Brain microvascular endothelial cell (primary cell): ENCODE measurements at regions not wholly inside any gene's neighbourhood (a gene's known extent, or its start where the extent isn't known, plus 50 kb on each side); places are given as distances from the start of the nearest gene placed in this dataset.

ENCODE experiments used
- DNase-seq: peaks from one replicate; pipeline ENCODE4 v3.0.0-alpha.2; 2020
- H3K27ac ChIP-seq: fragments of 250-450 bp; sonication (Bioruptor Pico); 2 replicates; pipeline ENCODE4 v1.5.1; 2020; ENCODE audit warnings: mild to moderate bottlenecking, moderate library complexity
- H3K27me3 ChIP-seq: fragments of 250-450 bp; sonication (Bioruptor Pico); replicated peaks from 2 replicates; pipeline ENCODE4 v1.5.1; 2020; ENCODE audit warnings: mild to moderate bottlenecking
- H3K36me3 ChIP-seq: fragments of 250-450 bp; sonication (Bioruptor Pico); replicated peaks from 2 replicates; pipeline ENCODE4 v1.5.1; 2020; ENCODE audit warnings: mild to moderate bottlenecking
- H3K4me3 ChIP-seq: 2 replicates; pipeline ENCODE4 v1.5.1; 2011; ENCODE audit warnings: low read depth, mild to moderate bottlenecking, control low read depth, low read length, moderate library complexity
- in situ Hi-C: cut with HindIII; loops from 2 replicates; pipeline ENCODE4 v1.10.0; 2017; ENCODE audit warnings: low sequenced_read_pairs, low pct_ligation_motif_present
- TF ChIP-seq, protein P1 (sequence below): IDR thresholded peaks from 2 replicates; pipeline ENCODE4 v1.5.1; 2011; ENCODE audit warnings: low read depth, mild to moderate bottlenecking, moderate library complexity, low read length, control low read depth, inconsistent platforms; ENCODE audit errors: missing control alignments

DNA sequence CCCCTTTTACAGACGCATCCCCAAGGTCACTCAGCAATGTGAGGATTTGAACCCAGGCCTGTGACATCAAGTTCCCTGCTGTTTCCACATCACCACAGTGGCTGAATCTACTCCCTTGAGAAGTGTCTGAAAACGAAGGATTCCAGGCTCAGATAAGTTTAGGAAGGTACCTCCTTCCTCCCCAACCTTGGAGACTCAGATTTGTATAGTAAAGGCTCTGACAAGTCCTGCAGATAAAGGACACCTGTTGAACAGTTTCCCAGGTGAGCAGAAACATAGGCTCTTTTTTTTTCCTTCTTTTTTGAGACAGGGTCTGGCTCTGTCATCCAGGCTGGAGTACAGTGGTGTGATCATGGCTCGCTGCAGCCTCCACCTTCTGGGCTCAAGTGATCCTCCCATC, 56.4 kb upstream of the PTPRS start:
- Histone ChIP-seq H3K27me3 (peaks cover 42% of the 10 kb centered on the region), H3K27ac (no peak overlapping the region), H3K36me3 (no peaks in the 10 kb centered on the region), H3K4me3 (no peak overlapping the region)
- DNase-seq, result no peak
- TF ChIP-seq, protein P1, sequence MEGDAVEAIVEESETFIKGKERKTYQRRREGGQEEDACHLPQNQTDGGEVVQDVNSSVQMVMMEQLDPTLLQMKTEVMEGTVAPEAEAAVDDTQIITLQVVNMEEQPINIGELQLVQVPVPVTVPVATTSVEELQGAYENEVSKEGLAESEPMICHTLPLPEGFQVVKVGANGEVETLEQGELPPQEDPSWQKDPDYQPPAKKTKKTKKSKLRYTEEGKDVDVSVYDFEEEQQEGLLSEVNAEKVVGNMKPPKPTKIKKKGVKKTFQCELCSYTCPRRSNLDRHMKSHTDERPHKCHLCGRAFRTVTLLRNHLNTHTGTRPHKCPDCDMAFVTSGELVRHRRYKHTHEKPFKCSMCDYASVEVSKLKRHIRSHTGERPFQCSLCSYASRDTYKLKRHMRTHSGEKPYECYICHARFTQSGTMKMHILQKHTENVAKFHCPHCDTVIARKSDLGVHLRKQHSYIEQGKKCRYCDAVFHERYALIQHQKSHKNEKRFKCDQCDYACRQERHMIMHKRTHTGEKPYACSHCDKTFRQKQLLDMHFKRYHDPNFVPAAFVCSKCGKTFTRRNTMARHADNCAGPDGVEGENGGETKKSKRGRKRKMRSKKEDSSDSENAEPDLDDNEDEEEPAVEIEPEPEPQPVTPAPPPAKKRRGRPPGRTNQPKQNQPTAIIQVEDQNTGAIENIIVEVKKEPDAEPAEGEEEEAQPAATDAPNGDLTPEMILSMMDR, result no peak
- in situ Hi-C loops, result no loop called here

DNA sequence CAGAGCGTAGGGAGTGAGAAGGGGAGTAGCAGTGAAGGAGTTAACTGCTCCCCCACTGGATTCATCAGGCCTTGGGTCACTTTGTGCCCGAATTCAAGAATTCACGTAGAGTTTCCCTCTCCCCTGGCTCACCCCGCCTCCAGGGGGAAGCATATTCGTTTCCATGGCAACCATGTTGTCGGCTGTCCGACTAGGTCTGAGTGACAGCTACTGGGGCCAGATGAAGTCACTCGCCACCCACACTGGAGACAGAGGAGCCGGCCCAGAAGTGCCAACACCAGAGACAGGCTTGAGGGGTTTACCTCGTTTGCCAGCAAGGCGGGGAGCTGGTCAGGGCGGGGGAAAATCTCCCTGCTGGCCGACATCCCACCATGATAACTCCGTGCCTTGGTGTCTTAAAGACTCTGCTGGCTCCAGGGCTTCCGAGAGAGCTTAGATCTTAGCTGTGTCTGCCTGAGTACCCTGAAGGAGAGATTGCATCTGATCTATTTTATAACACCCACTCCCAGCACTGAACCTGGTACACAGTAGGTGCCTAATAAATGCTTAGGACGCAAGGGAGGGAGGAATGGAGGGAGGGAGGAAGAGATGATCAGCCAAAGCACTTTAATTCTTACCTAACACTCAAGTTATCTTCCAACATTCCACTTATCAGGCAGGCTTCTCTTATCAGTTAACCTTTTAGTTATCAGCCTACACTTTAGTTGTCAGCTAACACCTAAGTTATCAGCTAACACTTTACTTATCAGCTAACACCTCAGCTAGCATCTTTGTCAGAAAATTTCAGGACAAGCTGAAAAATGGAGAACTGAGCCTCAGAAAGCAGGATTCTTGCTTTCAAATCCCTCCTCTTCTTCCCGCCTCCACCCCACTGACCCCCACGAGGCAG, 57.2 kb upstream of the ZNRF4 start:
- Histone ChIP-seq H3K4me3 (no peak overlapping the region), H3K36me3 (no peaks in the 10 kb centered on the region), H3K27ac (no peak overlapping the region), H3K27me3 (peaks cover 33% of the 10 kb centered on the region)
- in situ Hi-C loops, result no loop called here
- TF ChIP-seq, protein P1, result peak; percentile 15
- DNase-seq, result peak; percentile 15

DNA sequence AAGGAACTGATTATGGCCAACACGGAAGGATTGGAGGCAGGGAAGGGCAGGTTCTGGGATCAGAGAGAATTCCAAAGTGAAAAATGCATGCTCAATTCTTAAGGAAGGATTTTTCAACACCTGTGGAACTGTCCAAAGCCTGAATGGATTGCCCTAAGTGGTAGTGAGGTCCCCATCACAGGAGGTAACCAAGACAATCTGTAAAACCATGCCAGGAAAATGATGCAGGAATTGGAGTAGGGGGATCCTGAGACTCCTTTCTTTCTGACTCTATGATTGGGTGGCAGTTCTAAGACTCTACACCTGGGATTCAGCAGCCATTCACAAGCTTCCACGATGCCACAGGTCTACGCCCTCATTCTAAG, 56.5 kb upstream of the ZNRF4 start:
- Histone ChIP-seq H3K27ac (no peak overlapping the region), H3K27me3 (peaks cover 30% of the 10 kb centered on the region), H3K4me3 (no peak overlapping the region), H3K36me3 (no peaks in the 10 kb centered on the region)
- in situ Hi-C loops, result no loop called here
- TF ChIP-seq, protein P1, result no peak
- no peak for DNase-seq

DNA sequence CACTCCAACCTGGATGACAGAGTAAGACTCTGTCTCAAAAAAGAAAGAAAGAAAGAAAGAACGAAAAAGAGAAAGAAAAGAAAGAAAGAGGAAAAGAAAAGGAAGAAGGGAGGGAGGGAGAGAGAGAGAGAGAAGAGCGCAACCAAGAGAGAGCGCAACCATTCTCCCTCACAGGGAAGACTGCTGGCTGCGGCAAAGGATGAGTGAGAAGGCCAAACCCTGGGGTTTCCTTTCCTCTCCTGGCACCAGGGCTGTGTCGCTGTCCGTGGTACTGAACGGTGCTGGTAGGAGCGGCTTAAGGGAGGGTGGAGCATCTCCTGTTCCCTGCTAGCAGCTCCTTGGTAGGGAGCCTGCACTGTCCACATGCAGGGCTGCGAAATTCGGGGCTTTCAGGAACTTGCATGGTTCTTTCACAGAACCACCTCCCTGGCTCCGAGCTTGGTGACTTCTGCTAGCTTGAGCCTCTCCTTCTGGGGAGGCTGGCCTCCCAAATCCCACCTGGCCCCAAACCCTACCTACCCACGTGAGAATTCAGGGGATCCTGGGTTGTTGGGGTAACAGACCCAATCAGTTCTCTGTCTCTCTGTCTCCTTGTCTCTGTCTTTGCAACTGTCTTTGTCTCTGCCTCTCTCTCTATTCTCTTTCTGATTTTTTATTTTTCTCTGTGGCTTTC, 51.1 kb upstream of the ZNRF4 start:
- DNase-seq, result peak; percentile 77
- no peaks in the 10 kb centered on the region for H3K36me3 ChIP-seq
- H3K27ac ChIP-seq, result no peak overlapping the region
- no peak overlapping the region for H3K4me3 ChIP-seq
- no peaks in the 10 kb centered on the region for H3K27me3 ChIP-seq
- TF ChIP-seq, protein P1, result no peak
- in situ Hi-C loops, result no loop called here
